Left kidney (tissue), 1 donor: ENCODE measurements at regions not wholly inside any gene's neighbourhood (a gene's known extent, or its start where the extent isn't known, plus 50 kb on each side); places are given as distances from the start of the nearest gene placed in this dataset.
"Not testable (repeated sequence)": the region's sequence is repeated elsewhere in the genome, so short reads cannot be mapped to it uniquely, and the experiment has no call there.

Experiments
- DNase-seq: peaks from one replicate; pipeline ENCODE4 v3.0.0-alpha.2; 2013

DNA sequence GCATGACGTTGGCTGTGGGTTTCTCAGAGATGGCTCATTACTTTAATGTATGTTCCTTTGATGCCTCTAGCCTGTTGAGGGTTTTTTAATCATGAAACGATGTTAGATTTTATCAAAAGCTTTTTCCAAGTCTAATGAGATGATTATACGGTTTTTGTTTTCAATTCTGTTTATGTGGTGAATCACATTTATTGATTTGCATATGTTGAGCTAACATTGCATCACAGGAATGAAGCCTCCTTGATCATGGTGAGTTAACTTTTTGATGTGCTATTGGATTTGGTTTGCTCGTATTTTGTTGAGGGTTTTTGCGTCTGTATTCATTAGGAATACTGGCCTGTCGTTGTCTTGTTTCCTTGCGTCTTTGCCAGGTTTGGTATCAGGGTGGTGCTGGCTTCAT is 52.3 kb upstream of the PTPN12 start:
- DNase-seq, result no peak

- peak; percentile 12 for DNase-seq
These were observed 55.1 kb upstream of the PTPN12 start for GRCh38 chr7:77482015-77482414.

DNA sequence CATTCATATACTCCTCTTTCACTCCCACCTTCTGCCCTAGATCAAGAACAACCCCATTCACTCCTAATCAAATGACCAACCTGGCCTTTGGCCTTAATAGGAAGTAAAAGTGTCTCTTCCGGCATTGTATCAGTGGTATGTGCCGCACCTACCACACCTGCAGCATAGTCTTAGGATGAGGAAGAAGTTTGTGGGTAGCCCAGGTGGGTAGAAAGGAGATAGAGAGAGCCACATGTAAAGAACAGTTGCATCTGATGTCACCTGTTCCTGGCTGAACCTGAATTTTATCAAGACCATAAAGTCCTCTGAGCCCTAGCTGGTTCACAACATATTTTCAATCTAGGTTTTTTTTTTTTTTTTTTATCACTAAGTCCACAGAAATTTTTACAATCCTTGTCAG is 55.5 kb upstream of the PTPN12 start:
- DNase-seq, result no peak

DNA sequence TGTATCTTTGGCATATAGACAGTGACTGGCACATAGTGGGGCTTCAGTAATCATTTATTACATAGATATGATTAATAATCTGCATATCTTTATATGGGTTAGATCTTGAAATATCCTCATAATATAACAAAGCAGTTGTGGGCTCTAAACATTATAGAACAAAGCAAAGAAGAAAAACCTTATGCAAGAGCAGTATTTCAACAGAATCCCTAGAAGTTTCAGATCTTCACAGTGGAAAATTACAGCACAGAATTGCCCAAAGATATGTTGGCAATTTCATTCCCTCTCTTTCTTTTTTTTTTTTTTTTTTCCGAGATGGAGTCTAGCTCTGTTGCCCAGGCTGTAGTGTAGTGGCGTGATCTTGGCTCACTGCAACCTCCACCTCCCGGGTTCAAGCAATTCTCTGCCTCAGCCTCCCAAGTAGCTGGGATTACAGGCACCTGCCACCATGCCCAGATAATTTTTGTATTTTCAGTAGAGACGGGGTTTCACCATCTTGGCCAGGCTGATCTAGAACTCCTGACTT is 56.9 kb upstream of the PTPN12 start:
- not testable (repeated sequence) for DNase-seq

- no peak for DNase-seq
These were observed 57.5 kb upstream of the PTPN12 start for GRCh38 chr7:77479536-77480088.

GRCh38 chr7:77476871-77477270 is 60.2 kb upstream of the PTPN12 start:
- no peak for DNase-seq

- no peak for DNase-seq
These were observed 59.0 kb upstream of the GSAP start for GRCh38 chr7:77475181-77475580.

DNA sequence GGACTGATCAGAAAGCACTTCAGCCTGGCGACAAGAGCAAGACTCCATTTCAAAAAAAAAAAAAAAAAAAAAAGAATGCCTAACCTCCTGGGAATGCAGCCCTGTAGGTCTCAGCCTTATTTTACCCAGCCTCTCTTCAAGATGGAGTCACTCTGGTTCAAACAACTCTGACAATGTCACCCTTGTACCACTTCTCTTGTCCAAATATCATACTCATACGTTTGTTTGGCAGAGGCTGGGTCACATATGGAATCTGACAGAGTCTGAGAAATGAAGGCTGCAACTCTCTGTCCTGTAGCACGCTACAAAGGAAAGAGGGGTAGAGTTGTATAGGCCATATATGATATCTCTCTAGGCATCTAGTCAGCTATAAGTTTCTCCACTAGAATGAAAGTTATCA is 58.6 kb upstream of the GSAP start:
- no peak for DNase-seq

GRCh38 chr7:77473229-77474005 is 57.3 kb upstream of the GSAP start:
- DNase-seq, result no peak

DNA sequence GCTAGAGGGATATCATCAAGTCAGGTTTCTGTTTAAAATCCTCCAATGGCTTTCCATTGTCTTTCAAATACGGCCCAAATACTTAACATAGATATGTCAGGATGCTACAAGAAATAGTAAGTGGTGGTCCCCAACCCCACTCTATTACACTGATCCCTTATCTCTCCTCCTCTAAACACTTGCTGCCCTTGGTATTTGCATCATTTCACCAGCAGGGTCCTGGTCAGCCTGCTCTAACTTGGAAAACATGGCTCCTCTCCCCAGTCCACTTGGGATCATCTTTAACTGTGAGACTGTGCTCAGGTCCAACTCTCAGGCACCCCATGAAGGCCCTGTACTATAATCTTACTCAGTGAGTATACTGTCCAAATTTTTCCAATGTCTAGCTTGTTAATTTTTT is 53.8 kb upstream of the GSAP start:
- no peak for DNase-seq

GRCh38 chr7:77467408-77467807 is 51.3 kb upstream of the GSAP start:
- no peak for DNase-seq

DNA sequence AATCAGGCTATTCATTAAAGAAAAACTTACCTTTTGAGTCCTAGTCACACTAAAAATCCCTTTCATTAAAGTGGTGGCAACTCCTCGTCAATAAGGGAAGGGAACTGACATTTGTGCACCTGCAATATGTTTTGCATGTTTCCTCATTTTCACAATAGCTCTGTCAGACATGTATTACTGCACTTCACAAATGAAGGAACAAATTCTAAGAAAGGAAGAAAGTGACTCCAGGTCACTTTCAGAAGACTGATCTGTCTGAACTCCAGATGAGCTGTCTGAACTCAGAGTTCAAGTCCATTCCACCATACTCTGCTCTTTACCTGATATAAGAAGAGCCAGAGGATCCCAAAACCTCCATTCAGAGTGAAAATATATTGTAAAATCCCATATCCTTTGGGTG is 50.3 kb upstream of the GSAP start:
- DNase-seq, result no peak
